GM19239 (cell line): ENCODE measurements at regions not wholly inside any gene's neighbourhood (a gene's known extent, or its start where the extent isn't known, plus 50 kb on each side); places are given as distances from the start of the nearest gene placed in this dataset.

ENCODE experiments used
- DNase-seq: peaks from one replicate; pipeline ENCODE4 v3.0.0; 2011; ENCODE audit warnings: low spot score; ENCODE audit not compliant: insufficient read length
- FAIRE-seq: peaks from 2 replicates; lab custom pipeline; 2011; peaks lifted over from hg19 to GRCh38; lab: Jason Lieb, UNC

GRCh38 chrX:10743476-10743875, 123.1 kb upstream of the MID1 start:
- FAIRE-seq (no peak), DNase-seq (no peak)

DNA sequence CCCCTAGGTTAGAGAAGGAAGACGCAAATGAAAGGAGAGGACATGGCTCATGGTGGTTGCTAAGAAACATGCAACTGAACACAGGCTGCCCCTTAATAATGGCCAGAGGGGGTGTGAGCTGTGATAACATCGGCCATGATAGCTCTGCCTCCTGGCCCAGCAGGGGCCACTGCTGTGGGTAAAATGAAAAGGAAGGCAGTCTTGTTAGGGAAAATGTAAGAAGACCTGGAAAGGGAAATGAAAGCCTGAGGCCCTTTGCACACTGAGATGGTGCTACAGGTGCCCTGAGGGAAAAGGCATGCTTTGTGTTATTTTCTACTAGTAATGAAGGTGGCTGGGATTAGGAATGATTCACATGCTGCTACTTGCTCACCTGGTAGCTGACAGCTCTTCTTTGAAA, 123.6 kb upstream of the MID1 start:
- FAIRE-seq (no peak), DNase-seq (no peak)

DNA sequence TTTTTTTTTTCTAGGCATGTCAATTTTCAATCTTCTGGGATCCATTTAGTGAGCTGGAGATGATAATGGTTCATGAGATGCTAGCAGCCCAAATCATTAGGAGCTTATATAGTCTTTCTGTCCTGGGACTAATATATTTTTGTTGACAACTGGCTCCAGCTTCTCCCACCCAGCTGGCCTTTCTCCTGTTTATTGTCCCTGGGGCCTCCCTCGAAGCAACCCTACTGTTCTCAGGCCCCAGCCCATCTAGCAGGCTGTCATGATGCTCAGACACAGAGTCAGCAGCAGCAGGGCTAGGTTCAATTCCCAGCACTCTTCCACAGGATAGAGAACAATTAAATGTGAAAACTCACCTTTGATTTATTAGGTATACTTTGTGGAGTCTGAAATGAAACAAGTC, 127.6 kb upstream of the MID1 start:
- FAIRE-seq (no peak), DNase-seq (no peak)

DNA sequence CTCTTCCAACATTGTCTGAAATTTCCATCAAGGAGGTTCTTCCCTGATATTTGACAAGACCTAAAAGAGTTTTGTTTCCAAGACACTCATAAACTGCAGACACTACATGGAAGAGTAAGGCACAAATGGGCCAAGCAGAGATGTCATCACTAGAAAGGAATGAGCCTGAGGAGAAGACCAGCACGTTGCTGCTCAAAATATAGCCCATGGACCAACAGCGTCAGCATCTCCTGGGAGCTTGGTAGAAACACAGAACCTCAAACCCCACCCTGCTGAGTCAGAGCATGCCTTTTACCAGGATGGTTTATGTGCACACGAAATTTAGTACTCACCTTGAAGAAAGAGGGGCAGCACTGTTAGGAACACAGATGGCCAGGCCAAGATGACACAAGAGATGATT, 128.7 kb upstream of the MID1 start:
- DNase-seq (no peak), FAIRE-seq (no peak)

DNA sequence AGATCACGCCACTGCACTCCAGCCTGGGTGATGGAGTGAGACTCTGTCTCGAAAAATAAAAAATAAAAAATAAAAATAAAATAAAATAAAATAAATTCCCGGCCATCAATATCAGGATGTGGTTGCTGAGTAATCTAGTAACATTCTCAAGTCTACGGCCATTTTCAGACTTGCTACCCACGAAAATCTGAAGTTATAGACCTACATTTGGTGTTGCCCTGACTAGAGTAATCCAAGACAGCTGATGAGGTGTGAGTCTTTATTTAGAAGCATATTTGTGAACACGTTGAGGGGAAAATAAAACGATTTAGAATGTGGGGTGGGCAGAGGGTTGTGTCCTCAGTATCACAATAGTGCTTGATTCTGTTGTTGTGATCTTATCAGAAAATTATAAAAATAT, 130.2 kb upstream of the MID1 start:
- no peak for DNase-seq
- no peak for FAIRE-seq

GRCh38 chrX:10753116-10753515, 132.7 kb upstream of the MID1 start:
- no peak for DNase-seq
- no peak for FAIRE-seq

DNA sequence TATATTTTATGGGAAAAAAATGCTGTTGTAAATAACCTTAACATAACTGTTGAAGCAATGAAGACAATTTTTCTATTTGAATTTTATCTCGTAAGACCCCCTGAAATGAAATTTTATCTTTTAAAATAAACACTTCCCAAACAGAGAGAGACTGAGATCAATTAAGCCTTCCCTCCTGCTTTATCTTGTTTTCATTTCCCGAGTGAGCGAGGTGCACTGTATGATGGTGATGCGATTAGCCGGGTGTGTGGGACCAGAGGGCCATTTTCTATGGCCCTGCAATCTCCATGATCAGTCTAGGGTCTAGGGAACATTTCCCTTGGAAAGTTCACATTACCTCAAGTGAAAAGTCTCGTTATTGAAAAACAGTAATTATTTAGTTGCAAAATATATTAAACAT, 134.1 kb upstream of the MID1 start:
- no peak for DNase-seq
- FAIRE-seq, result no peak

- DNase-seq (no peak), FAIRE-seq (no peak)
Measured at GRCh38 chrX:10755439-10756334, 135.3 kb upstream of the MID1 start.

GRCh38 chrX:10756441-10756840, 136.1 kb upstream of the MID1 start:
- DNase-seq (no peak), FAIRE-seq (no peak)

- FAIRE-seq (no peak), DNase-seq (no peak)
Measured at GRCh38 chrX:10759141-10759799, 138.9 kb upstream of the MID1 start.

- no peak for DNase-seq
- peak; percentile 62 for FAIRE-seq
Measured at GRCh38 chrX:10761447-10761846, 141.1 kb upstream of the MID1 start.

- DNase-seq, result no peak
- FAIRE-seq, result peak; percentile 87
Measured at GRCh38 chrX:10769195-10769594, 148.8 kb upstream of the MID1 start.

DNA sequence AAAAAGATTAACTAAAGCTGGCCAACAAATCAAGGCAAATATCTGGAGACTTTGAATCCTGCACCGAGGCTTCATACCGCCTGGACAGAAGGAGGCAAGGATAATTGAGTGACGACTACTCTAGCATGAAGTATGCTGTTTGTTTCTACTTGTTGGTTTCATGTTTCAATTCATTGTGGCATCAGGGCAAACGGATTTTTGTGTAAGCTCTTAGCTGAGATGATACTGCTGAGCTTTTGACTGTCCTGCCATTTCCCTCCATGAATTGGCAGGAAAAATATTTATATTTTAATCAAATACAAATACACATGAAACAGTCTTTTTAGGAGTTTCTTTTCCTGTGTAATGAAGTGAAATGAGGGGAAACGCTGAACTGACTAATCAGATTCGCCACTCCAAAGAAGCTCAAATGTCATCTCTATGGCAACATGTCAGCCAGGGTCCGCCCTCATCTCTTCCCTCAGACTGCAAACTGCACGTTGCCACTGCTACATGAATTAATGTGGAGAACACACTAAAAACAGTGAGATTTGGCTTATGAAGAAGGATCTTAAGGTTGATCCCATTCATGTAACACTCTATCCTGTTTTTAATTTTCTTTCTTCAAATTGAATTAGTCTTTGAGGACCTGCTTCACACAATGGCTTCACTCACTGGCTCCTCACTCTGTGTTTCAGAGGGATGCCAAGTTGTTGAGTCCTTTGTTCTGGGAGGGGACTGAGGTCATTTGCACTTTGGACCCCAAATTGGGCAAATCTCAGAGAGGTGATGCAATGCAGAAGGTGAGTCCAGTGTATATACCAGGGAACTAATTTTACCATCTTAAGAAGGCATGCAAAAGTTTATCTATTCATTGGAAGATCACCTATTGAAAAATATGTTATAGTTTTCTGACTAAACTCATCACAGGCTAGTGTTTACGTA, 149.6 kb upstream of the MID1 start:
- FAIRE-seq, result no peak
- DNase-seq, result no peak

- FAIRE-seq (no peak), DNase-seq (no peak)
Measured at GRCh38 chrX:10773318-10773717, 152.9 kb upstream of the MID1 start.

- DNase-seq, result no peak
- FAIRE-seq, result no peak
Measured at GRCh38 chrX:10781847-10782530, 161.6 kb upstream of the MID1 start.

GRCh38 chrX:10783451-10783995, 163.1 kb upstream of the MID1 start:
- DNase-seq (no peak), FAIRE-seq (no peak)

GRCh38 chrX:10787264-10787663, 166.9 kb upstream of the MID1 start:
- DNase-seq, result no peak
- FAIRE-seq, result no peak

- DNase-seq, result no peak
- no peak for FAIRE-seq
Measured at GRCh38 chrX:10794203-10794630, 173.8 kb upstream of the MID1 start.

- no peak for FAIRE-seq
- no peak for DNase-seq
Measured at GRCh38 chrX:10795721-10796120, 175.3 kb upstream of the MID1 start.

GRCh38 chrX:10797466-10797865, 177.1 kb upstream of the MID1 start:
- DNase-seq (no peak), FAIRE-seq (no peak)
